ENCODE measurements at regions not wholly inside any gene's neighbourhood (a gene's known extent, or its start where the extent isn't known, plus 50 kb on each side); places are given as distances from the start of the nearest gene placed in this dataset.

DNA sequence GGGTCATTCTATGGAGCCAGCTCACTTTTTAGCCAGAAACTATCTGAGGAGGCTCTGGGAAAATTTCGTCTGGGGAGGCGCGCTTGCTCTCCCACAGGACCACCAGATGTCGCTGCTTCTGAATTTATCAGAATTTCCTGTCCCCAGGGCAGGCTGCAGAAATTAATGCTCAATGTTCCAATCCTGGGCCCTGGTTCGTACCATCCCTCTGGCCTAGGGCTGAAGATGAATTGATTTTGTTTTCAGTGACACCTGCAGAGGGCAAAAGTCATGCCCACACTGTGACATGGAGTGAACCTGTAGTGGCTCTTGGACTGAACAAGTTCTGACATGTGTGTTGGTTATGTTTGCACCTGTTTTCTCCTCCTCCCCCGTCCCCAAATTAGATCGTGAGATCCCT is 482.6 kb downstream of the NPIPA7 start:
- Histone ChIP-seq H3K27me3 (ENCODE audit: insufficient read depth, insufficient read length) (no peaks in the 10 kb centered on the region), H3K9ac (ENCODE audit: insufficient read length, low read depth) (no peak overlapping the region), H3K4me1 (ENCODE audit: insufficient read depth, insufficient read length) (no peaks in the 10 kb centered on the region), H3K9me3 (ENCODE audit: insufficient read depth, low read length) (no peaks in the 10 kb centered on the region), H3K36me3 (ENCODE audit: insufficient read depth, insufficient read length, low read length) (no peaks in the 10 kb centered on the region), H3K4me3 (ENCODE audit: insufficient read length, low read depth) (no peak overlapping the region)
- TF ChIP-seq ZNF274 (IDR thresholded peaks at IDR 0.05; ENCODE audit: low read depth, low read length): no peak
- TF ChIP-seq SUZ12 (IDR thresholded peaks at IDR 0.05; ENCODE audit: extremely low read depth, insufficient read depth, insufficient read length): no peak
- TF ChIP-seq YY1 (IDR thresholded peaks at IDR 0.05; ENCODE audit: insufficient read depth, insufficient read length): no peak
- DNase-seq (ENCODE audit: low read depth, low spot score): peak; percentile 57

DNA sequence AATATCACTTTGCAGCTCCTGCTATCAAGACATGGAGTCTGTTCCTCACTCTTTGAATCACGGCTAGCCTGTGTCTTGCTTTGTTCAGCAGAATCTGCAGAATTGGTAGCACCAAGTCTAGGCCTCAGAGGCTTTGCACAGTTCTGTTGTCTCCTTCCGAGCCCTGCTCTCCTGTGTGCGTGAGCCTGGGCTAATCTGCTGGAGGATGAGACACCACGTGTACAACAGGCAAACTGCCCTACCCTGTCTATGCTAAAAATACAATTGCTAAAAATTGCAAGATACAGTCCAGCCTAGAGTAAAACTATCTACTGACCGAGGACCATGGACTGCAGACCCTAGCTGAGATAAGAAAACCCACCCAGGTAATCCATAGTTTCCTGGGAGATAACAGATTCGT is 484.7 kb downstream of the NPIPA7 start:
- TF ChIP-seq YY1 (IDR thresholded peaks at IDR 0.05; ENCODE audit: insufficient read depth, insufficient read length) (no peak), SUZ12 (IDR thresholded peaks at IDR 0.05; ENCODE audit: extremely low read depth, insufficient read depth, insufficient read length) (no peak), ZNF274 (IDR thresholded peaks at IDR 0.05; ENCODE audit: low read depth, low read length) (no peak)
- H3K4me3 ChIP-seq (ENCODE audit: insufficient read length, low read depth): no peak overlapping the region
- peaks cover 4% of the 10 kb centered on the region for H3K4me1 ChIP-seq (ENCODE audit: insufficient read depth, insufficient read length)
- no peaks in the 10 kb centered on the region for H3K9me3 ChIP-seq (ENCODE audit: insufficient read depth, low read length)
- no peaks in the 10 kb centered on the region for H3K27me3 ChIP-seq (ENCODE audit: insufficient read depth, insufficient read length)
- DNase-seq (ENCODE audit: low read depth, low spot score): no peak
- H3K9ac ChIP-seq (ENCODE audit: insufficient read length, low read depth): no peak overlapping the region
- no peaks in the 10 kb centered on the region for H3K36me3 ChIP-seq (ENCODE audit: insufficient read depth, insufficient read length, low read length)

DNA sequence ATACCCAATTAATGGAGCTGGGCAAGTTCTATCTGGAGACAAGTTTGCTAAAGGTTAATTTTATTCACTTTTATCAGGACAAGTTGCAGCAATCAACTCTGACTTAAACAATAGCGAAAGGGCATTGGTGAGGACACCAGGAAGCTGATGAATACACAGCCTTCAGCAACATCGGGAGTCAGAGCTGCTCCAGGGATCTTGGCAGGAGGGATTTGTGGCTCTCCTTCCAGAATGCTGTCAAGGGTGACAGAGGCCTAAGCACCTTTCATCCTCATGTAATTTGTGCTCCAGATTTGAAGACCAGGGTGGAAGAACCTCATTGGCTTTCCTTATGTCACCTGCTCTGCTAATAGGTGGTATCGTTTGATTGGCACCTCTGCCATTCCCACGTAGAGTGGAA is 485.6 kb downstream of the NPIPA7 start:
- H3K4me1 ChIP-seq (ENCODE audit: insufficient read depth, insufficient read length): peaks cover 4% of the 10 kb centered on the region
- no peaks in the 10 kb centered on the region for H3K9me3 ChIP-seq (ENCODE audit: insufficient read depth, low read length)
- TF ChIP-seq YY1 (IDR thresholded peaks at IDR 0.05; ENCODE audit: insufficient read depth, insufficient read length): no peak
- no peaks in the 10 kb centered on the region for H3K36me3 ChIP-seq (ENCODE audit: insufficient read depth, insufficient read length, low read length)
- H3K27me3 ChIP-seq (ENCODE audit: insufficient read depth, insufficient read length): no peaks in the 10 kb centered on the region
- no peak overlapping the region for H3K4me3 ChIP-seq (ENCODE audit: insufficient read length, low read depth)
- H3K9ac ChIP-seq (ENCODE audit: insufficient read length, low read depth): no peak overlapping the region
- no peak for DNase-seq (ENCODE audit: low read depth, low spot score)

DNA sequence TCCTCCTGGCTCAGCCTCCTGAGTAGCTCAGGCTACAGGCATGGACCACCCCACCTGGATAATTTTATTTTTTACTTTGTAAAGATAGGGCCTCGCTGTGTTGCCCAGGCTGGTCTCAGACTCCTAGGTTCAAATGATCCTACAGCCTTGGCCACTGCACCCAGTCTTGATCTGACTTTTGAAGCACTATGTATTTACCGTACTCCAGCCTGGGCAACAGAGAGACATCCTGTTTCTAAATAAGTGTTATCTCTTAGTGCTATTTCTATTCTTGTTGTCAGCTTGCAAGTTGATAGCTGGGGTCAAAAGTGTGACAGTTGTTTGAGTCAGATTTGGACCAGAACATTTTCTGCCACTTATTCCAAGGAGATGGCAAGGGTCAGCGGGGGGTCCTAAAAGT is 486.4 kb downstream of the NPIPA7 start:
- no peak overlapping the region for H3K9ac ChIP-seq (ENCODE audit: insufficient read length, low read depth)
- no peak overlapping the region for H3K4me3 ChIP-seq (ENCODE audit: insufficient read length, low read depth)

DNA sequence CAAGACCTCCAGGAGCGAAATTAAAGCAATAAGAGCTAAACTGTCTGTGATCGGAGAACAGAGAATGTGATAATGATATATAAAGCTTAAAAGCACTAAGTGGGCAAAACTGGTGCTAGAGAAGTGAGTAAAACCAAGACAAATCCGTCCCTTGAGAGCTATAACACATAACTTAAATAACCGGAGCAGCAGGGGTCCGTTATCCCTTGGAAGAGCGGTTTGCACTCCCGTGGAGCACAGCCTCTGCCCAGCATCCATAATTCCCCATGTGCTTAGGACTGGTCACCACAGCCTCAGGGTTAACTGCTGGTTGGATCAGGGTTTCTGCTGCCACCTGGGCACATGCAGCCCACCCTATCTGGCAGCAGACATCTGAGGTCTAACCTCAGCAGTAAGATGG is 489.0 kb downstream of the NPIPA7 start:
- TF ChIP-seq SUZ12 (IDR thresholded peaks at IDR 0.05; ENCODE audit: extremely low read depth, insufficient read depth, insufficient read length) (no peak), ZNF274 (IDR thresholded peaks at IDR 0.05; ENCODE audit: low read depth, low read length) (no peak), YY1 (IDR thresholded peaks at IDR 0.05; ENCODE audit: insufficient read depth, insufficient read length) (no peak)
- H3K9me3 ChIP-seq (ENCODE audit: insufficient read depth, low read length): no peaks in the 10 kb centered on the region
- H3K4me3 ChIP-seq (ENCODE audit: insufficient read length, low read depth): no peak overlapping the region
- peak; percentile 49 for DNase-seq (ENCODE audit: low read depth, low spot score)
- H3K27me3 ChIP-seq (ENCODE audit: insufficient read depth, insufficient read length): no peaks in the 10 kb centered on the region
- no peaks in the 10 kb centered on the region for H3K36me3 ChIP-seq (ENCODE audit: insufficient read depth, insufficient read length, low read length)
- H3K4me1 ChIP-seq (ENCODE audit: insufficient read depth, insufficient read length): peaks cover 10% of the 10 kb centered on the region
- H3K9ac ChIP-seq (ENCODE audit: insufficient read length, low read depth): no peak overlapping the region

More for the DNA sequence above, 486.4 kb downstream of the NPIPA7 start:
- no peak for DNase-seq (ENCODE audit: low read depth, low spot score)
- Histone ChIP-seq H3K36me3 (ENCODE audit: insufficient read depth, insufficient read length, low read length) (no peaks in the 10 kb centered on the region), H3K9me3 (ENCODE audit: insufficient read depth, low read length) (no peaks in the 10 kb centered on the region), H3K4me1 (ENCODE audit: insufficient read depth, insufficient read length) (peaks cover 10% of the 10 kb centered on the region), H3K27me3 (ENCODE audit: insufficient read depth, insufficient read length) (no peaks in the 10 kb centered on the region)
- no peak for TF ChIP-seq YY1 (IDR thresholded peaks at IDR 0.05; ENCODE audit: insufficient read depth, insufficient read length)
- no peak for TF ChIP-seq SUZ12 (IDR thresholded peaks at IDR 0.05; ENCODE audit: extremely low read depth, insufficient read depth, insufficient read length)
- no peak for TF ChIP-seq ZNF274 (IDR thresholded peaks at IDR 0.05; ENCODE audit: low read depth, low read length)

DNA sequence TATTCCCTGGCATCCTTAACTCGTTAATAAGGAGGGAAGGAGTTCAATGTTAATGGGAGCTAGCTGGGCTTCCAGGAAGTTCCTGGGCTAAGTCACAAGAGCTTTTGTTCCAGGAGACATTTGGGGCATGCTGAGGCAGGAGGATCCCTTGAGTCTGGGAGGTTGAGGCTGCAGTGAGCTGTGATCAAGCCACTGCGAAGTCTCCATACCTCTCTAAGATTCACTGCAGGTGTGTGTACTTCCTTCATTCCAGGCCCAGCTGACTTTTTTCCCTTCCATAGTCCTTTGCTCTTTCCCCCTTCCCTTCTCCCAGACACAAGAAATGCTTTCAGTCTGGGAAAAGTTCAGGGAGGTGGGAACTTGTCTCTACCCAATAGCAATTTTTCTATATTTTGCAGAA is 489.8 kb downstream of the NPIPA7 start:
- Histone ChIP-seq H3K4me3 (ENCODE audit: insufficient read length, low read depth) (no peak overlapping the region), H3K36me3 (ENCODE audit: insufficient read depth, insufficient read length, low read length) (no peaks in the 10 kb centered on the region), H3K4me1 (ENCODE audit: insufficient read depth, insufficient read length) (peaks cover 10% of the 10 kb centered on the region), H3K9me3 (ENCODE audit: insufficient read depth, low read length) (no peaks in the 10 kb centered on the region), H3K9ac (ENCODE audit: insufficient read length, low read depth) (no peak overlapping the region), H3K27me3 (ENCODE audit: insufficient read depth, insufficient read length) (no peaks in the 10 kb centered on the region)
- peak; percentile 43 for DNase-seq (ENCODE audit: low read depth, low spot score)
- TF ChIP-seq ZNF274 (IDR thresholded peaks at IDR 0.05; ENCODE audit: low read depth, low read length) (no peak), YY1 (IDR thresholded peaks at IDR 0.05; ENCODE audit: insufficient read depth, insufficient read length) (no peak), SUZ12 (IDR thresholded peaks at IDR 0.05; ENCODE audit: extremely low read depth, insufficient read depth, insufficient read length) (no peak)

DNA sequence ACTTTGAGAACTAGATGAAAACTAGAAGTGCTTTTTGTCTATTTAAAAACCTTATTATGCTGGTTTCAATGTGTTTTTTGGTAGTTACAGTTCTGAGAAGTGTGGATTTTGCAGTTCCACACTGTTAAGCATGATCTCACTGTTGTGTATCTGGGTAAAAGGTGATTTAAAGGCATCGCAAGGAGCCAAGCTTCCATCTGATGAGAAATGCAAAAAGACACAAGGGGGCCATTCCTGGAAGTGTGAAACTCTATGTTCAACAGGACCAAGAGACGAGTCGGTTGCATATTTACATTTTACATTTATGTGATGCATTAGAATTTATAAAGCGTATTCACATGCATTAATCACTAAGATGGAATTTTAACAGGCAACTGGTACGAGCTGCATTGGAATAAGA is 490.8 kb downstream of the NPIPA7 start:
- Histone ChIP-seq H3K9me3 (ENCODE audit: insufficient read depth, low read length) (no peaks in the 10 kb centered on the region), H3K4me3 (ENCODE audit: insufficient read length, low read depth) (no peak overlapping the region), H3K9ac (ENCODE audit: insufficient read length, low read depth) (no peak overlapping the region), H3K27me3 (ENCODE audit: insufficient read depth, insufficient read length) (no peaks in the 10 kb centered on the region), H3K36me3 (ENCODE audit: insufficient read depth, insufficient read length, low read length) (no peaks in the 10 kb centered on the region), H3K4me1 (ENCODE audit: insufficient read depth, insufficient read length) (peaks cover 10% of the 10 kb centered on the region)
- TF ChIP-seq ZNF274 (IDR thresholded peaks at IDR 0.05; ENCODE audit: low read depth, low read length) (no peak), SUZ12 (IDR thresholded peaks at IDR 0.05; ENCODE audit: extremely low read depth, insufficient read depth, insufficient read length) (no peak), YY1 (IDR thresholded peaks at IDR 0.05; ENCODE audit: insufficient read depth, insufficient read length) (no peak)
- no peak for DNase-seq (ENCODE audit: low read depth, low spot score)

DNA sequence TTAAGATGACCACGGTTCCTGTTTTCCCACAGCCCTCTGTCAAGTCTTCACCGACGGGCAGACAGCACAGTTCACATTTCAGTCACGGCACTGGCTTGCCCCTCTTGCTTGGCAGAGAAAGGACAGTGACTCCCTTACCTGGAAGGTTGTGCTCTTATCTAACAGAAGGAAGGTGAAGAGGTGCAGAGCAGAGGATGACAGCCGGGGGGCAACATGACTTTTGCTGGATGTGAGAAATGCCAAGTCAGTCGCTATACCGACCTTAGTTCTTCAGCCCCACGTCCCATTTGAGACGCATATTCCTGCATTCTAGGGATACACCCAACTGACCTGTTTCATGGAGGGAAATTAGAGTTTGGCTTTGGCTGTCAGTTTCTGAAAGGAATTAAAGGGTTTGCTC is 492.3 kb downstream of the NPIPA7 start:
- no peak overlapping the region for H3K9ac ChIP-seq (ENCODE audit: insufficient read length, low read depth)
- no peak for DNase-seq (ENCODE audit: low read depth, low spot score)
- no peaks in the 10 kb centered on the region for H3K9me3 ChIP-seq (ENCODE audit: insufficient read depth, low read length)
- H3K36me3 ChIP-seq (ENCODE audit: insufficient read depth, insufficient read length, low read length): no peaks in the 10 kb centered on the region
- H3K4me3 ChIP-seq (ENCODE audit: insufficient read length, low read depth): no peak overlapping the region
- H3K27me3 ChIP-seq (ENCODE audit: insufficient read depth, insufficient read length): no peaks in the 10 kb centered on the region
- TF ChIP-seq ZNF274 (IDR thresholded peaks at IDR 0.05; ENCODE audit: low read depth, low read length): no peak
- peaks cover 10% of the 10 kb centered on the region for H3K4me1 ChIP-seq (ENCODE audit: insufficient read depth, insufficient read length)
